Lower lobe of right lung (tissue), 2 donors: ENCODE measurements at regions not wholly inside any gene's neighbourhood (a gene's known extent, or its start where the extent isn't known, plus 50 kb on each side); places are given as distances from the start of the nearest gene placed in this dataset.

ENCODE experiments used
- ATAC-seq, 2 donors: fragments of 200-7000 bp; cut with Tn5 transposase; one replicate each; pipeline ENCODE4 v1.9.1; 2020 to 2022; ENCODE audit warnings: mild to moderate bottlenecking in 2 of 2, moderate library complexity in 2 of 2
- DNase-seq: peaks from one replicate; pipeline ENCODE4 v3.0.0-alpha.2; 2020
- H3K27ac ChIP-seq: fragments of 200-600 bp; one replicate; pipeline ENCODE4 v1.8.0; 2022
- H3K27me3 ChIP-seq: fragments of 200-600 bp; one replicate; pipeline ENCODE4 v1.8.0; 2022; ENCODE audit warnings: low read depth
- H3K36me3 ChIP-seq: fragments of 200-600 bp; one replicate; pipeline ENCODE4 v1.8.0; 2022; ENCODE audit warnings: mild to moderate bottlenecking
- H3K4me1 ChIP-seq: fragments of 200-600 bp; one replicate; pipeline ENCODE4 v1.8.0; 2022
- H3K4me3 ChIP-seq: fragments of 200-600 bp; one replicate; pipeline ENCODE4 v1.8.0; 2022; ENCODE audit warnings: mild to moderate bottlenecking
- H3K9me3 ChIP-seq: fragments of 200-600 bp; one replicate; pipeline ENCODE4 v1.8.0; 2022
- intact Hi-C: fragments of 100-400 bp; cut with DNase I; formaldehyde crosslinking; loops from one replicate; pipeline ENCODE4 v1.11.0; 2022
- TF ChIP-seq, protein P1 (sequence below): fragments of 200-600 bp; IDR thresholded peaks from one replicate; pipeline ENCODE4 v1.8.0; 2022; ENCODE audit warnings: antibody characterized with exemption, mild to moderate bottlenecking
- donor health status: DM: no; HTN: yes; CAD: no; lungs with severe emphysema.

DNA sequence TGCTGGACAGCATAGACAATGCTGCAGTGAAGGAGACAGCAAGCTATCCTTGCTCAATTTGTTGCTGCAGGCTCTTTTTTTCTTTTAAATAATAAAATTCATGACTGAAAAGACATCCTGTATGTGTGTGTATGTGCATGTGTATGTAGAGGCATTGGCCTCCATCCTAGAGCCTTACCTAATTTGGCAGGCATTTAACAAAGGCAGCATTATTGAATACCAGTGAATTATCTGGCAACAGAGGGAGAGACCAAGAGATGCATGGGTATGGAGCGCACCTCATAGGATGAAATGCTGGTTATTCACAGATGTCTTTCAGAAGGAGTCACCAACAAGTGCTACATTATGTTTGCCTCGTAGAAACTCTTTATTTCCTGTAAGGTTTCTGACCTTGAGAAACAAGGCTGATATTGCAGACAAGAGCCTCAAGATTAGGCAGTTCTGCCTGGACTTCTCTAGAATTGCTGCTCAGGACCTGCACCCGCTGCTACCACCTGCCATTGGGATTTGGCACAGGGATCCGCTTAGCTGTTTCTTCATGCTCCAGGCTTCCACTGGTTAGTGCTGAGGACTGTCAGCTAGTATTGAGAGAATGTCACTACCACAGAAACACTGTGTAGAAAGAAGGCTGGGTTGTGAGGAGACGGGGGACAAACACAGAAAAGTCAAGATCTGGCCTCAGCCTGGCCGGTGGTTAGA, 247.7 kb upstream of the RFX3 start:
- ATAC-seq, result no peak
- Histone ChIP-seq H3K27me3 (no peaks in the 10 kb centered on the region), H3K9me3 (no peaks in the 10 kb centered on the region), H3K27ac (no peak overlapping the region), H3K4me3 (no peak overlapping the region), H3K36me3 (no peaks in the 10 kb centered on the region), H3K4me1 (no peaks in the 10 kb centered on the region)
- TF ChIP-seq, protein P1, sequence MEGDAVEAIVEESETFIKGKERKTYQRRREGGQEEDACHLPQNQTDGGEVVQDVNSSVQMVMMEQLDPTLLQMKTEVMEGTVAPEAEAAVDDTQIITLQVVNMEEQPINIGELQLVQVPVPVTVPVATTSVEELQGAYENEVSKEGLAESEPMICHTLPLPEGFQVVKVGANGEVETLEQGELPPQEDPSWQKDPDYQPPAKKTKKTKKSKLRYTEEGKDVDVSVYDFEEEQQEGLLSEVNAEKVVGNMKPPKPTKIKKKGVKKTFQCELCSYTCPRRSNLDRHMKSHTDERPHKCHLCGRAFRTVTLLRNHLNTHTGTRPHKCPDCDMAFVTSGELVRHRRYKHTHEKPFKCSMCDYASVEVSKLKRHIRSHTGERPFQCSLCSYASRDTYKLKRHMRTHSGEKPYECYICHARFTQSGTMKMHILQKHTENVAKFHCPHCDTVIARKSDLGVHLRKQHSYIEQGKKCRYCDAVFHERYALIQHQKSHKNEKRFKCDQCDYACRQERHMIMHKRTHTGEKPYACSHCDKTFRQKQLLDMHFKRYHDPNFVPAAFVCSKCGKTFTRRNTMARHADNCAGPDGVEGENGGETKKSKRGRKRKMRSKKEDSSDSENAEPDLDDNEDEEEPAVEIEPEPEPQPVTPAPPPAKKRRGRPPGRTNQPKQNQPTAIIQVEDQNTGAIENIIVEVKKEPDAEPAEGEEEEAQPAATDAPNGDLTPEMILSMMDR, result no peak
- intact Hi-C loops, result no loop called here
- DNase-seq, result no peak

DNA sequence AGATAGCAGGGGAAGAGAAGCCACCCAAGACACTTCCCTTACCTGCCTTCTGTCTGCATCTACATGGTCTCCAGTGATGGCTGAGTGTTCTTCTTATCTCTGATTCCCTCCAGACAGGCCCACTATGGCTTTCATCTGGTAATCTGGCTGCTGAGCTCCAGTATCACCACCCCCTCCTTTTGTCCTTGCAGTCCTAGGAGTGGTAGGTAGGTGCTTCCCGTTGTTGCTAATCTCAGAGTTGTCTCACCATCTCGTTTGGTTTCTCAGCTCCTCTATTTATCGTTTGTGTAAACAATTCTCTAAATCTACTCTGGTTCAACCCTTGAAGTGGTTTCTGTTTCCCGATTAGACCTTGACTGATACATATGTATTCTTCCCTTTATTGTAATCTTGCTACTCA, 243.8 kb upstream of the RFX3 start:
- intact Hi-C loops, result no loop called here
- Histone ChIP-seq H3K9me3 (no peaks in the 10 kb centered on the region), H3K4me3 (no peak overlapping the region), H3K36me3 (no peaks in the 10 kb centered on the region), H3K27ac (no peak overlapping the region), H3K4me1 (no peaks in the 10 kb centered on the region), H3K27me3 (no peaks in the 10 kb centered on the region)
- TF ChIP-seq, protein P1, result no peak
- DNase-seq, result no peak
- ATAC-seq, result no peak

DNA sequence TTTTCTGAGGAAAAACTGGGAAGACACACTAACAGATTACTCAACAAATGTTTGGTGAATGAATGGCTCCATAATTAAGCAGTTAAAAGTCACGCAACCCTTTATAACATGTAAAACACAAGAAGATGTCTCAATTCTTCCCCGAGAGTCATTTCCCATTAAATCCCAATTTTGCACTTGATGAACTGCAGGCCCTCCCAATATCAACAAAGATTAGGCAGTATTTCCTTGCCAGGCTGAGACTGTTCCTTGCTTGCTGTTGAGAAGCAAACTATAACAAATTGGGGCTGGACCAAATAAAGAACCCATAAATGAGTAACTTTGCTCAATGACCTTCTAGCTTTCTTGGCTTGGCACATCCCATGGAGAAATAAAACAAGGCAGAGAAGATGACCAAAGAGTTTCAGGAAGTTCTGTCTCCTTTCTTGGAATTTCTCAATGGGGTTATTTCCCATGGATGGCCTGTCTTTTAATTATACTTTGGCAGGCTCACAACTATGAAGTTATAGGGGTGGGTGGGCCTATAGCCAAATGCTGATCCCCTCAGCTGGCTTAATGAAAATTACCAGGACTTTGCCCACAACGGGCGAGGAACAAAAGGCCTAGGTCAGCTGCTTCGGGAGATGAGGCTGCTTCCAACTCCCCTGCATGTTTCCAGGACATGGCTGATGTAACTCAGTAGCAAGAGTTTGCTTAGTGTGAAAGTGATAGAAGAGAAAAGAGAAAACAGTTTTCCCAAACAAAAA, 243.1 kb upstream of the RFX3 start:
- ATAC-seq (no peak), DNase-seq (no peak)
- Histone ChIP-seq H3K27me3 (no peaks in the 10 kb centered on the region), H3K4me3 (no peak overlapping the region), H3K36me3 (no peaks in the 10 kb centered on the region), H3K9me3 (no peaks in the 10 kb centered on the region), H3K4me1 (no peaks in the 10 kb centered on the region), H3K27ac (no peak overlapping the region)
- TF ChIP-seq, protein P1, result no peak
- intact Hi-C loops, result no loop called here

- H3K4me3 ChIP-seq, result no peak overlapping the region
- DNase-seq, result no peak
- H3K27ac ChIP-seq, result no peak overlapping the region
- no peaks in the 10 kb centered on the region for H3K9me3 ChIP-seq
- ATAC-seq, result no peak
- no peaks in the 10 kb centered on the region for H3K4me1 ChIP-seq
- TF ChIP-seq, protein P1, result no peak
- H3K27me3 ChIP-seq, result no peaks in the 10 kb centered on the region
- intact Hi-C loops, result no loop called here
- H3K36me3 ChIP-seq, result no peaks in the 10 kb centered on the region
Measured at GRCh38 chr9:3768286-3768685, 242.5 kb upstream of the RFX3 start.

- intact Hi-C loops, result no loop called here
Measured at GRCh38 chr9:3762076-3762475, 236.3 kb upstream of the RFX3 start.

More at GRCh38 chr9:3762076-3762475, 236.3 kb upstream of the RFX3 start:
- Histone ChIP-seq H3K36me3 (no peaks in the 10 kb centered on the region), H3K27ac (no peak overlapping the region), H3K4me3 (no peak overlapping the region), H3K9me3 (no peaks in the 10 kb centered on the region), H3K4me1 (peaks cover 18% of the 10 kb centered on the region), H3K27me3 (no peaks in the 10 kb centered on the region)
- no peak for ATAC-seq
- TF ChIP-seq, protein P1, result no peak
- no peak for DNase-seq
